LNCaP clone FGC (cell line): ENCODE measurements at regions not wholly inside any gene's neighbourhood (a gene's known extent, or its start where the extent isn't known, plus 50 kb on each side); places are given as distances from the start of the nearest gene placed in this dataset.

ENCODE experiments used
- DNase-seq: peaks from one replicate; pipeline ENCODE4 v3.0.0-alpha.2; 2011; ENCODE audit warnings: low read depth
- H3K4me3 ChIP-seq: 2 replicates; pipeline ENCODE4 v1.5.1; 2011; ENCODE audit warnings: mild to moderate bottlenecking, low read depth, low read length, control low read depth
- CTCF ChIP-seq: IDR thresholded peaks from 2 replicates; pipeline ENCODE4 v1.5.1; 2012; ENCODE audit warnings: mild to moderate bottlenecking; ENCODE audit not compliant: control insufficient read depth, insufficient read depth; ENCODE audit errors: extremely low read depth

- TF ChIP-seq CTCF = no peak
- no peak overlapping the region for H3K4me3 ChIP-seq
- DNase-seq = no peak
Measured at GRCh38 chr20:48411919-48412522, 415.8 kb downstream of the PREX1 start.

GRCh38 chr20:48411245-48411644 is 416.6 kb downstream of the PREX1 start:
- no peak for TF ChIP-seq CTCF
- no peak overlapping the region for H3K4me3 ChIP-seq
- no peak for DNase-seq

- no peak for TF ChIP-seq CTCF
- no peak for DNase-seq
- H3K4me3 ChIP-seq = no peak overlapping the region
Measured at GRCh38 chr20:48409055-48409615, 418.7 kb downstream of the PREX1 start.

GRCh38 chr20:48407710-48408109 is 420.1 kb downstream of the PREX1 start:
- no peak for TF ChIP-seq CTCF
- H3K4me3 ChIP-seq = no peak overlapping the region
- DNase-seq = no peak

- no peak for DNase-seq
- no peak overlapping the region for H3K4me3 ChIP-seq
- TF ChIP-seq CTCF = no peak
Measured at GRCh38 chr20:48406912-48407340, 420.9 kb downstream of the PREX1 start.

GRCh38 chr20:48406498-48406897 is 421.3 kb downstream of the PREX1 start:
- no peak for TF ChIP-seq CTCF
- DNase-seq = no peak

GRCh38 chr20:48405909-48406308 is 421.9 kb downstream of the PREX1 start:
- no peak overlapping the region for H3K4me3 ChIP-seq
- no peak for TF ChIP-seq CTCF
- no peak for DNase-seq

More at GRCh38 chr20:48406498-48406897, 421.3 kb downstream of the PREX1 start:
- H3K4me3 ChIP-seq = no peak overlapping the region
